Activated naive CD4-positive, alpha-beta T cell (primary cell): ENCODE measurements at regions not wholly inside any gene's neighbourhood (a gene's known extent, or its start where the extent isn't known, plus 50 kb on each side); places are given as distances from the start of the nearest gene placed in this dataset.

Experiments
- DNase-seq, 4 experiments: peaks; one replicate each; lab custom pipeline; 2025; lab: John Stamatoyannopoulos, UW

- no peak for DNase-seq
Measured at GRCh38 chr11:76276781-76277155, 70.5 kb upstream of the WNT11 start.

GRCh38 chr11:76276046-76276780 lies 69.9 kb upstream of the WNT11 start:
- no peak for DNase-seq

GRCh38 chr11:76275446-76275845 lies 69.1 kb upstream of the WNT11 start:
- no peak for DNase-seq

GRCh38 chr11:76271068-76271467 lies 64.8 kb upstream of the WNT11 start:
- no peak for DNase-seq

- DNase-seq: no peak
Measured at GRCh38 chr11:76270389-76270788, 64.1 kb upstream of the WNT11 start.

- no peak for DNase-seq
Measured at GRCh38 chr11:76269661-76270261, 63.5 kb upstream of the WNT11 start.

- DNase-seq: no peak
Measured at GRCh38 chr11:76269247-76269646, 62.9 kb upstream of the WNT11 start.

- no peak for DNase-seq
Measured at GRCh38 chr11:76268498-76268897, 62.2 kb upstream of the WNT11 start.

- no peak for DNase-seq
Measured at GRCh38 chr11:76267556-76267955, 61.3 kb upstream of the WNT11 start.

GRCh38 chr11:76266286-76267100 lies 60.2 kb upstream of the WNT11 start:
- DNase-seq: no peak

GRCh38 chr11:76265771-76266241 lies 59.5 kb upstream of the WNT11 start:
- no peak for DNase-seq

- DNase-seq: no peak
Measured at GRCh38 chr11:76263657-76264056, 57.4 kb upstream of the WNT11 start.

- DNase-seq: no peak
Measured at GRCh38 chr11:76263166-76263565, 56.9 kb upstream of the WNT11 start.

- no peak for DNase-seq
Measured at GRCh38 chr11:76260296-76260925, 54.1 kb upstream of the WNT11 start.

- DNase-seq: no peak
Measured at GRCh38 chr11:76259299-76259908, 53.1 kb upstream of the WNT11 start.

- no peak for DNase-seq
Measured at GRCh38 chr11:76257074-76257719, 50.9 kb upstream of the WNT11 start.

GRCh38 chr11:76256448-76256847 lies 50.1 kb upstream of the WNT11 start:
- DNase-seq: no peak
